ENCODE measurements at regions not wholly inside any gene's neighbourhood (a gene's known extent, or its start where the extent isn't known, plus 50 kb on each side); places are given as distances from the start of the nearest gene placed in this dataset.

GRCh38 chr6:49051281-49051680 lies 411.8 kb downstream of the MMUT start:
- TF ChIP-seq CTCF (IDR thresholded peaks at IDR 0.05; ENCODE audit: insufficient read depth, low read length, poor library complexity, severe bottlenecking) (no peak), EZH2phosphoT487 (conservative IDR thresholded peaks at IDR 0.05; ENCODE audit: low read length) (no peak)
